ENCODE measurements at regions not wholly inside any gene's neighbourhood (a gene's known extent, or its start where the extent isn't known, plus 50 kb on each side); places are given as distances from the start of the nearest gene placed in this dataset.
"Not testable (repeated sequence)": the region's sequence is repeated elsewhere in the genome, so short reads cannot be mapped to it uniquely, and the experiment has no call there.

DNA sequence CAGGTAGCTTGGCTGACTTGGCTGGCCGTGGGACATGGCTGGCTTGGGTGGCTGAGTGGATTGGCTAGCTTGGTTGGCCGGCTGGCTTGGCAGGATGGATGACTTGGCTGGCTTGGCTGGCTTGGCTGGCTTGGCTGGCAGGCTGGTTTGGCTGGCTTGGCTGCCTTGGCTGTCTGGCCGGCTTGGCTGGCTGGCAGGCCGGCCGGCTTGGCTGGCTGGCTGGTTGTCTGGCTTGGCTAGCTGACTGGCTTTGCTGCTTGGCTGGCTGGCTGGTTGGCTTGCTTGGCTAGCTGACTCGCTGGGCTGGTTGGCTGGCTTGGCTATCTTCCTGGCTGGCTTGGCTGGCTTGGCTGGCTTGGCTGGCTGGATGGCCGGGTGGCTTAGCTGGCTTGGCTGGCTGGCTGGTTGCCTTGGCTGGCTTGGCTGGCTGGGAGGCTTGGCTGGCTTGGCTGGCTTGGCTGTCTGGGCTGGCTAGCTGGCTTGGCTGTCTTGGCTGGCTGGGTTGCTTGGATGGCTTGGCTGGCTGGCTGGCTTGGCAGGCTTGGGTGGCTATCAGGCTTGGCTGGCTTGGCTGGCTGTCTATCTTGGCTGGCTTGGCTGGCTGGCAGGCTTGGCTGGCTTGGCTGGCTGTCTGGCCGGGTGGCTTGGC lies 129.7 kb upstream of the FAM72C start:
- H2AFZ ChIP-seq (ENCODE audit: low read depth, low read length) = no peak overlapping the region
- H3K27me3 ChIP-seq (ENCODE audit: insufficient read depth, low read depth, low read length) = no peaks in the 10 kb centered on the region
- H3K79me2 ChIP-seq (replicated peaks; ENCODE audit: insufficient read depth, low read length) = no peaks in the 10 kb centered on the region
- no peaks in the 10 kb centered on the region for H3K9me3 ChIP-seq (ENCODE audit: low read length)
- H3K4me3 ChIP-seq (ENCODE audit: low read length) = no peak overlapping the region
- no peak overlapping the region for H3K27ac ChIP-seq (ENCODE audit: low read length)
- no peaks in the 10 kb centered on the region for H4K20me1 ChIP-seq (ENCODE audit: insufficient read depth)
- no peaks in the 10 kb centered on the region for H3F3A ChIP-seq (ENCODE audit: insufficient read depth, low read length, poor library complexity, severe bottlenecking)
- H3K9ac ChIP-seq (ENCODE audit: low read length) = no peak overlapping the region
- no peaks in the 10 kb centered on the region for H3K9me2 ChIP-seq (ENCODE audit: insufficient read depth, low read length)
- no peaks in the 10 kb centered on the region for H3K36me3 ChIP-seq (ENCODE audit: insufficient read depth, low read length)
- no peak for TF ChIP-seq TAF1 (IDR thresholded peaks at IDR 0.05; ENCODE audit: low read depth)
- no peak for TF ChIP-seq POLR2AphosphoS5 (IDR thresholded peaks at IDR 0.05)
- TF ChIP-seq CTCF (IDR thresholded peaks at IDR 0.05; ENCODE audit: poor library complexity, severe bottlenecking) = no peak
- no peak for TF ChIP-seq EP300 (conservative IDR thresholded peaks at IDR 0.05; ENCODE audit: poor library complexity, severe bottlenecking)
- TF ChIP-seq SMC3 (conservative IDR thresholded peaks at IDR 0.05; ENCODE audit: poor library complexity) = no peak
- TF ChIP-seq EZH2 (IDR thresholded peaks at IDR 0.05; ENCODE audit: borderline replicate concordance, insufficient read depth, low read length, poor library complexity, severe bottlenecking) = no peak
- no peak for TF ChIP-seq MXI1 (conservative IDR thresholded peaks at IDR 0.05; ENCODE audit: poor library complexity, severe bottlenecking)
- TF ChIP-seq REST (IDR thresholded peaks at IDR 0.05; ENCODE audit: borderline replicate concordance) = no peak
- TF ChIP-seq RAD21 (conservative IDR thresholded peaks at IDR 0.05) = no peak
- no peak overlapping the region for H3K4me2 ChIP-seq (ENCODE audit: low read length)

DNA sequence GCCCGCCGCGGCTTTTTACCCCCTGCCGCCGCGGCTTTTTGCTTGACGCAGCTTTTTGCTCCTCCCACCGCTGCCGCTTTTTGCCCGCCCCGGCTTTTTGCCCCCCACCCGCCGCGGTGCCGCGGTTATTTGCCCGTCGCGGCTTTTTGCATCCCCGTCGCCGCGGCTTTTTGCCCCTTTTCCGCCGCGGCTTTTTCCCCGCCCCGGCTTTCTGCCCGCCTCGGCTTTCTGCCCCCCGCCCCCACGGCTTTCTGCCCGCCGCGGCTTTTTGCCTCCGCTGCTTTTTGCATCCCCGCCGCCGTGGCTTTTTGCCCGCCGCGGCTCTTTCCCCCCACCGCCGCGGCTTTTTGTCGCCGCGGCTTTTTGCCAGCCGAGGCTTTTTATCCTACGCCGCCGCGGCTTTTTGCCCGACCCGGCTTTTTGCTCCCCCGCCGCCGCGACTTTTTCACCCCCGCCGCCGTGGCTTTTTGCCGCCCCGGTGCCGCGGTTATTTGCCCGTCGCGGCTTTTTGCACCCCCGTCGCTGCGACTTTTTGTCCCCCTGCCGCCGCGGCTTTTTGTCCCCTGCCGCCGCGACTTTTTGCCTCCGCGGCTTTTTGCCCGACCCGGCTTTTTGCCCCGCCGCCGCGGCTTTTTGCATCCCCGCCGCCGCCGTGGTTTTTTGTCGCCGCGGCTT lies 105.5 kb upstream of the FAM72C start:
- not testable (repeated sequence) for H3K9ac ChIP-seq (ENCODE audit: low read length); H3K36me3 ChIP-seq (ENCODE audit: insufficient read depth, low read length); H3F3A ChIP-seq (ENCODE audit: insufficient read depth, low read length, poor library complexity, severe bottlenecking); H2AFZ ChIP-seq (ENCODE audit: low read depth, low read length); H3K4me3 ChIP-seq (ENCODE audit: low read length); H4K20me1 ChIP-seq (ENCODE audit: insufficient read depth); H3K27me3 ChIP-seq (ENCODE audit: insufficient read depth, low read depth, low read length); H3K9me3 ChIP-seq (ENCODE audit: low read length); H3K4me2 ChIP-seq (ENCODE audit: low read length); H3K79me2 ChIP-seq (replicated peaks; ENCODE audit: insufficient read depth, low read length); H3K9me2 ChIP-seq (ENCODE audit: insufficient read depth, low read length); H3K27ac ChIP-seq (ENCODE audit: low read length)

DNA sequence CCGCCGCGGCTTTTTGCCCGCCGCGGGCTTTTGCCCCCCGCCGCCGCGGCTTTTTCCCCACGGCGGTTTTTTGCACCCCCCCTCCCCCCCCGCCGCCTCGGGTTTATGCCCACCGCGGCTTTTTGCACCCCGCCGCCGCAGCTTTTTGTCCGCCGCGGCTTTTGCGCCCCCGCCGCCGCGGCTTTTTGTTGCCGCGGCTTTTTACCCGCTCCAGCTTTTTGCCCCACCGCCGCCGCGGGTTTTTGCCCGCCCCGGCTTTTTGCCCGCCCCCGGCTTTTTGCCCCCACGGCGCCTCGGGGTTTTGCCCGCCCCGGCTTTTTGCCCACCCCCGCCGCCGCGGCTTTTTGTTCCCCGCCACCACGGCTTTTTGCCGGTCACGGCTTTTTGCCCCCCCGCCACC lies 104.9 kb upstream of the FAM72C start:
- not testable (repeated sequence) for H3K27ac ChIP-seq (ENCODE audit: low read length); H3K36me3 ChIP-seq (ENCODE audit: insufficient read depth, low read length); H3K79me2 ChIP-seq (replicated peaks; ENCODE audit: insufficient read depth, low read length); H4K20me1 ChIP-seq (ENCODE audit: insufficient read depth); H2AFZ ChIP-seq (ENCODE audit: low read depth, low read length); H3K9ac ChIP-seq (ENCODE audit: low read length); H3F3A ChIP-seq (ENCODE audit: insufficient read depth, low read length, poor library complexity, severe bottlenecking); H3K4me2 ChIP-seq (ENCODE audit: low read length); H3K9me3 ChIP-seq (ENCODE audit: low read length); H3K9me2 ChIP-seq (ENCODE audit: insufficient read depth, low read length); H3K27me3 ChIP-seq (ENCODE audit: insufficient read depth, low read depth, low read length)
- peak overlapping the region; percentile 28 for H3K4me3 ChIP-seq (ENCODE audit: low read length)

GRCh38 chr1:144070394-144071053 lies 98.7 kb upstream of the FAM72C start:
- H3K4me2 ChIP-seq (ENCODE audit: low read length); H3K27me3 ChIP-seq (ENCODE audit: insufficient read depth, low read depth, low read length); H3K9me3 ChIP-seq (ENCODE audit: low read length); H4K20me1 ChIP-seq (ENCODE audit: insufficient read depth); H3K9me2 ChIP-seq (ENCODE audit: insufficient read depth, low read length); H2AFZ ChIP-seq (ENCODE audit: low read depth, low read length); H3F3A ChIP-seq (ENCODE audit: insufficient read depth, low read length, poor library complexity, severe bottlenecking); H3K79me2 ChIP-seq (replicated peaks; ENCODE audit: insufficient read depth, low read length); H3K4me3 ChIP-seq (ENCODE audit: low read length); H3K27ac ChIP-seq (ENCODE audit: low read length); H3K36me3 ChIP-seq (ENCODE audit: insufficient read depth, low read length); H3K9ac ChIP-seq (ENCODE audit: low read length): not testable (repeated sequence)

GRCh38 chr1:144067042-144067441 lies 95.3 kb upstream of the FAM72C start:
- not testable (repeated sequence) for H3K9me3 ChIP-seq (ENCODE audit: low read length); H3K9me2 ChIP-seq (ENCODE audit: insufficient read depth, low read length); H3K9ac ChIP-seq (ENCODE audit: low read length); H3K4me3 ChIP-seq (ENCODE audit: low read length); H3K4me2 ChIP-seq (ENCODE audit: low read length); H3K36me3 ChIP-seq (ENCODE audit: insufficient read depth, low read length); H3F3A ChIP-seq (ENCODE audit: insufficient read depth, low read length, poor library complexity, severe bottlenecking); H2AFZ ChIP-seq (ENCODE audit: low read depth, low read length); H4K20me1 ChIP-seq (ENCODE audit: insufficient read depth); H3K27me3 ChIP-seq (ENCODE audit: insufficient read depth, low read depth, low read length); H3K27ac ChIP-seq (ENCODE audit: low read length); H3K79me2 ChIP-seq (replicated peaks; ENCODE audit: insufficient read depth, low read length)

All from neural cell (in vitro differentiated cells).